ENCODE measurements at regions not wholly inside any gene's neighbourhood (a gene's known extent, or its start where the extent isn't known, plus 50 kb on each side); places are given as distances from the start of the nearest gene placed in this dataset.

DNA sequence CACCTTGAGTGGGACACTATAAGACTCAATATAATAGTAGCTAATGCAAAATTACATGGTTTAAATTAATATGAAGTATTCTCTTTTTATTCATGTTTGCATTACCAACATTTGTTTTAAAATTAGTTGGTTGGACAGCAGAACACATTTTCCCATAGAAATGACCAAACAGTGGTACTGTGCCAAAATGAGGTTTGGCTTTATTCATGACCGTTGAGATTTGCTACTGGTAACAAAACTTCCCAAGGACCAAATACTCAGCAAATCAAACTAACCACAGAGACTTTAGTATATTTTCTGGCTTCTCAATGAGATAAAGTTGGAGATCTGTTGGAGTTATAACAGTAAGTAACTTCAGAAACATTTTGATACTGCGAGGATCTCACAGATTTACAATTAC is 637.8 kb upstream of the MEF2C start:
- Histone ChIP-seq H3K27ac (no peak overlapping the region), H3K4me1 (no peaks in the 10 kb centered on the region), H3K9me3 (no peaks in the 10 kb centered on the region), H3K4me3 (no peak overlapping the region), H3K36me3 (no peaks in the 10 kb centered on the region), H3K27me3 (no peaks in the 10 kb centered on the region)
- 93% methylated on average over 2 of the region's 2 CpGs for WGBS, 2 donors
- intact Hi-C loops (cut with DNase I), result no loop called here
- TF ChIP-seq, protein P1, sequence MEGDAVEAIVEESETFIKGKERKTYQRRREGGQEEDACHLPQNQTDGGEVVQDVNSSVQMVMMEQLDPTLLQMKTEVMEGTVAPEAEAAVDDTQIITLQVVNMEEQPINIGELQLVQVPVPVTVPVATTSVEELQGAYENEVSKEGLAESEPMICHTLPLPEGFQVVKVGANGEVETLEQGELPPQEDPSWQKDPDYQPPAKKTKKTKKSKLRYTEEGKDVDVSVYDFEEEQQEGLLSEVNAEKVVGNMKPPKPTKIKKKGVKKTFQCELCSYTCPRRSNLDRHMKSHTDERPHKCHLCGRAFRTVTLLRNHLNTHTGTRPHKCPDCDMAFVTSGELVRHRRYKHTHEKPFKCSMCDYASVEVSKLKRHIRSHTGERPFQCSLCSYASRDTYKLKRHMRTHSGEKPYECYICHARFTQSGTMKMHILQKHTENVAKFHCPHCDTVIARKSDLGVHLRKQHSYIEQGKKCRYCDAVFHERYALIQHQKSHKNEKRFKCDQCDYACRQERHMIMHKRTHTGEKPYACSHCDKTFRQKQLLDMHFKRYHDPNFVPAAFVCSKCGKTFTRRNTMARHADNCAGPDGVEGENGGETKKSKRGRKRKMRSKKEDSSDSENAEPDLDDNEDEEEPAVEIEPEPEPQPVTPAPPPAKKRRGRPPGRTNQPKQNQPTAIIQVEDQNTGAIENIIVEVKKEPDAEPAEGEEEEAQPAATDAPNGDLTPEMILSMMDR (IDR thresholded peaks at IDR 0.05), result no peak
- no peak for TF ChIP-seq EP300 (IDR thresholded peaks at IDR 0.05)
- no peak for TF ChIP-seq POLR2AphosphoS5 (IDR thresholded peaks at IDR 0.05)
- TF ChIP-seq POLR2A (IDR thresholded peaks at IDR 0.05), result no peak
- DNase-seq, result no peak

DNA sequence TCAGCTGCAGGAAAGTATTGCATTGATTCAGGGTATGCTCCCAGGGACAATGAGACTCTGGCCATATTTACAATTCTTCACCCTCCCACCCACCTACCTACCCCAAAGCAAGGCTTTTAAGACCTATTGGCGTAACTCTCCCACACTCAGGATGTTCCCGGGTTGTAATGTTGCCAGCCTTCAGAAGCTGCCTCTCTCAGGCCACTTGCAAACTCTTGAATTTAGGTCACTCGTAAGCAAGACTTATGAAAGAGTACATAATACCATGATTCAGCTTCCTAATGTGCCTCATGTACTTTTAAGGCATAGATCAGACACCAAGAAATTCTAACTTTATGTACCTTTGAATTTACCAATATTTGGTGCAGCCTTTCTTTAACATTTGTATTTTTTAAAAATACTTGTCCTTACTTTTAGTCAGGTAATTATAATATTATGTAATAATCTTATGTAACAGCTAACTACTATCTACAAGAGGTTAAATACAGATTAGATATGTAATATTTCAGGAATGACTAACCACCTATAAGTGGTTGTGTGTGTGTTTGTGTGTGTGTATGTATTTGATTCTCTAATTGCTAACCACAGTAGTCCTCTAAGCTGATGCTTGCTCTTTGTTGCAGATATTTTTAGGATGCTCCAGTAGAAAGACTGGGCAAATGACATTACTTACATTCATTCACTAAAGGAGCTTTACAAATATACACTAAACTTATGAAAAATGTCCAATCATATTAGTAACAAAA is 630.5 kb upstream of the MEF2C start:
- H3K4me1 ChIP-seq, result no peaks in the 10 kb centered on the region
- intact Hi-C loops (cut with DNase I), result no loop called here
- 94 to 95% methylated on average over 3 of the region's 3 CpGs for WGBS, 2 donors

DNA sequence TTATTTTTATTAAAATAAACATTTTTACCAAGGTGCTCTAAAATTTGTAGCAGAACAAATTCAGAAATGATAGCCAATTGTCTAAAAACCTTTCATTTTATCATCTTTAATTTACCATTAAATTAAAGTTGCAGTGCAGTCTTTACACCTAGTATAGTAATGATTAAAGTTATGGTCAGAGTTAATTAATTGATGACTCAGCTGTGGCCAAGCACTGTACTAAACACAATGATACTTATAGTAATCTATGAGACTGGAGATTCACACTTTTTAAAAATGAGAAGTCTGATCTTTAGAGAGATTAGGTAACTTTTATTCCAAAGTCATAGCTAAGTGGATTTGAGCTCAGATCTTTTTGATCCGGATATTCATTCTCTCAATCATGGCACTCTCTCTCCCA is 621.1 kb upstream of the MEF2C start:
- Histone ChIP-seq H3K4me1 (no peaks in the 10 kb centered on the region), H3K9me3 (no peaks in the 10 kb centered on the region), H3K4me3 (no peak overlapping the region), H3K27ac (no peak overlapping the region), H3K27me3 (no peaks in the 10 kb centered on the region), H3K36me3 (no peaks in the 10 kb centered on the region)
- TF ChIP-seq POLR2A (IDR thresholded peaks at IDR 0.05) (no peak), EP300 (IDR thresholded peaks at IDR 0.05) (no peak), POLR2AphosphoS5 (IDR thresholded peaks at IDR 0.05) (no peak)
- TF ChIP-seq, protein P1 (IDR thresholded peaks at IDR 0.05), result no peak
- intact Hi-C loops (cut with DNase I), result no loop called here
- no peak for DNase-seq
- WGBS, 2 donors, result 96 to 98% methylated on average over 1 of the region's 1 CpG

More for the DNA sequence above, 630.5 kb upstream of the MEF2C start:
- DNase-seq, result no peak
- TF ChIP-seq, protein P1 (IDR thresholded peaks at IDR 0.05), result no peak
- TF ChIP-seq POLR2A (IDR thresholded peaks at IDR 0.05) (no peak), EP300 (IDR thresholded peaks at IDR 0.05) (no peak), POLR2AphosphoS5 (IDR thresholded peaks at IDR 0.05) (no peak)
- H3K27me3 ChIP-seq, result no peaks in the 10 kb centered on the region
- H3K27ac ChIP-seq, result no peak overlapping the region
- no peak overlapping the region for H3K4me3 ChIP-seq
- no peaks in the 10 kb centered on the region for H3K36me3 ChIP-seq
- no peaks in the 10 kb centered on the region for H3K9me3 ChIP-seq

DNA sequence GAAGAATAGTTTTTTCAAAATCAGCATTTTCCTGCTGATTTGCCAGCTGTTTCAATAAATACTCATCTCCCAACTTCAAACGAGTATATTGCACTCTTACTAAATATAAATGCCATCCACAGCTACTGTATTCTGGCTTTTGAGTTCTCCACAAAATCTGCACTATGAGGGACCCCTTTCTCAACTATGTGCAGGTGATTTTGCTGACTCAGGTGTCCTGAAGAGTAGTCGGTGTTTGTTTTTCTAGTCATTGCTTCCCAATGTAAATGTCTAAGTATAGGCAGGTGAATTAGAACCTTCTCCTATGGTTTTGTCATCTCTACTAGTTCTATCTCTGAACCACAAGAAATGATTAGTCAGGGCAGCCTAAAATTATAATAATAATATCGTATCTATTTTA is 616.8 kb upstream of the MEF2C start:
- no peaks in the 10 kb centered on the region for H3K27me3 ChIP-seq
- no peaks in the 10 kb centered on the region for H3K9me3 ChIP-seq
- intact Hi-C loops (cut with DNase I), result no loop called here
- no peak for DNase-seq
- H3K36me3 ChIP-seq, result no peaks in the 10 kb centered on the region
- no peak overlapping the region for H3K27ac ChIP-seq
- H3K4me3 ChIP-seq, result no peak overlapping the region
- no peaks in the 10 kb centered on the region for H3K4me1 ChIP-seq
- TF ChIP-seq POLR2A (IDR thresholded peaks at IDR 0.05) (no peak), EP300 (IDR thresholded peaks at IDR 0.05) (no peak), POLR2AphosphoS5 (IDR thresholded peaks at IDR 0.05) (no peak)
- TF ChIP-seq, protein P1 (IDR thresholded peaks at IDR 0.05), result no peak
- 49 to 80% methylated on average over 3 of the region's 3 CpGs for WGBS, 2 donors

DNA sequence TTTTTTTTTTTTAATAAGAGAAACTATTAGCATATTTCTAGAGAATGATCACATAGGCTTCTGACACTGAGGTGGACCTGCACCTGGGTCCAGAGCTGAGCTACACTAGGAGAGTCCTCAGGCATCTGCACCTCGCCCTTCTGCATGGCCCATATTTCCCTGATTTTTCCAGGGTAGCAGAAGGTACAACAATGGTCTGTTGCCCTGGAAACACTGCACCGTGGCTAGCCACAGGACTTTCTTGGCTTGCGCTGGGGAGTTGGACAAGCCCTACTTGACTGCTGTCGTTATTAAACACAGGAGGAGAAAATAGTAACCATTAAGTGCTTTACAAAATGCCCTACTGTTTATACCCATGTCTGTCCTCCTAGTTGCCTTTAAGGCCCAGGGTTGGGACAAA is 615.7 kb upstream of the MEF2C start:
- H3K9me3 ChIP-seq, result no peaks in the 10 kb centered on the region
- H3K4me3 ChIP-seq, result no peak overlapping the region
- DNase-seq, result no peak
- intact Hi-C loops (cut with DNase I), result no loop called here
- no peaks in the 10 kb centered on the region for H3K36me3 ChIP-seq
- 89 to 90% methylated on average over 4 of the region's 4 CpGs for WGBS, 2 donors
- no peaks in the 10 kb centered on the region for H3K4me1 ChIP-seq
- H3K27ac ChIP-seq, result no peak overlapping the region
- no peak for TF ChIP-seq EP300 (IDR thresholded peaks at IDR 0.05)
- TF ChIP-seq, protein P1 (IDR thresholded peaks at IDR 0.05), result no peak
- no peak for TF ChIP-seq POLR2AphosphoS5 (IDR thresholded peaks at IDR 0.05)
- TF ChIP-seq POLR2A (IDR thresholded peaks at IDR 0.05), result no peak
- no peaks in the 10 kb centered on the region for H3K27me3 ChIP-seq
